Mammary epithelial cell (primary cell): ENCODE measurements at regions not wholly inside any gene's neighbourhood (a gene's known extent, or its start where the extent isn't known, plus 50 kb on each side); places are given as distances from the start of the nearest gene placed in this dataset.

Experiments
- EZH2 ChIP-seq: IDR thresholded peaks from 2 replicates; pipeline ENCODE4 v1.6.1; 2012; ENCODE audit warnings: low read length, inconsistent platforms, borderline replicate concordance
- TF ChIP-seq, protein P1 (sequence below), 2 donors: IDR thresholded peaks in 1 of 2; conservative IDR thresholded peaks in 1 of 2; 2 replicates each; pipeline ENCODE4 v1.5.1; 2011 to 2012; ENCODE audit warnings: inconsistent platforms in 2 of 2, low read length in 2 of 2, mild to moderate bottlenecking in 2 of 2, control low read depth in 1 of 2, low read depth in 1 of 2; ENCODE audit not compliant: insufficient read depth in 1 of 2; ENCODE audit errors: extremely low read depth in 1 of 2

DNA sequence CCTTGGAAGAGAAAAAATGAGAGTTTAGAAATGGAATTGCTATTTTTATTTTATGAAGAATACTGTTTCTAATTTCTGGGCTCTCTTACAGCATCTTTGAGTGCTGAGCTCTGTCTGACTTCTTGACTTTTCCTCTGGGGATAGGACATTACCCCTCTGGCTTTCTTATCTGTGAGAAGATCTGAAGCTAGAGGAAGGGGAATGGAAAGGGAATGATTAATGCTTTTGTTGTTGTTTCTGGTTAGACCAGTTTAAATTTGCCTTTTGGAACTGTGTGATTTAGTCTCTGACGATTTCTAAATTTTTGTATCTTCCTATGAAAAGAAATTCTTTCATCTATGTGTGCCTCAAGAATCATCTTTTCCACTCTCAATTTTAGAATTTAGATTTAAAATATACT is 811.4 kb downstream of the REEP3 start:
- TF ChIP-seq, protein P1, sequence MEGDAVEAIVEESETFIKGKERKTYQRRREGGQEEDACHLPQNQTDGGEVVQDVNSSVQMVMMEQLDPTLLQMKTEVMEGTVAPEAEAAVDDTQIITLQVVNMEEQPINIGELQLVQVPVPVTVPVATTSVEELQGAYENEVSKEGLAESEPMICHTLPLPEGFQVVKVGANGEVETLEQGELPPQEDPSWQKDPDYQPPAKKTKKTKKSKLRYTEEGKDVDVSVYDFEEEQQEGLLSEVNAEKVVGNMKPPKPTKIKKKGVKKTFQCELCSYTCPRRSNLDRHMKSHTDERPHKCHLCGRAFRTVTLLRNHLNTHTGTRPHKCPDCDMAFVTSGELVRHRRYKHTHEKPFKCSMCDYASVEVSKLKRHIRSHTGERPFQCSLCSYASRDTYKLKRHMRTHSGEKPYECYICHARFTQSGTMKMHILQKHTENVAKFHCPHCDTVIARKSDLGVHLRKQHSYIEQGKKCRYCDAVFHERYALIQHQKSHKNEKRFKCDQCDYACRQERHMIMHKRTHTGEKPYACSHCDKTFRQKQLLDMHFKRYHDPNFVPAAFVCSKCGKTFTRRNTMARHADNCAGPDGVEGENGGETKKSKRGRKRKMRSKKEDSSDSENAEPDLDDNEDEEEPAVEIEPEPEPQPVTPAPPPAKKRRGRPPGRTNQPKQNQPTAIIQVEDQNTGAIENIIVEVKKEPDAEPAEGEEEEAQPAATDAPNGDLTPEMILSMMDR (conservative IDR thresholded peaks at IDR 0.05 in 1 of 2, IDR thresholded peaks at IDR 0.05 in 1 of 2; ENCODE audit: extremely low read depth in 1 of 2, insufficient read depth in 1 of 2, low read depth in 1 of 2, low read length in 2 of 2), result no peak
- no peak for TF ChIP-seq EZH2
